DND-41 (cell line): ENCODE measurements at regions not wholly inside any gene's neighbourhood (a gene's known extent, or its start where the extent isn't known, plus 50 kb on each side); places are given as distances from the start of the nearest gene placed in this dataset.

Source experiments
- ATAC-seq: fragments of 200-7000 bp; cut with Tn5 transposase; 3 replicates; pipeline ENCODE4 v1.9.1; 2021; ENCODE audit warnings: low read depth; ENCODE audit not compliant: insufficient read depth
- DNase-seq: peaks from one replicate; pipeline ENCODE4 v3.0.0-alpha.2; 2020
- H2AFZ ChIP-seq: 2 replicates; pipeline ENCODE4 v1.6.0; 2012; ENCODE audit warnings: low read depth, low read length
- H3K27ac ChIP-seq: 2 replicates; pipeline ENCODE4 v1.5.1; 2012; ENCODE audit warnings: low read length, inconsistent platforms
- H3K27me3 ChIP-seq: fragments of 200-600 bp; sonication (generic); 2 replicates; pipeline ENCODE4 v1.6.0; 2012; ENCODE audit warnings: low read length, mild to moderate bottlenecking, inconsistent platforms; ENCODE audit not compliant: insufficient read depth, poor library complexity
- H3K36me3 ChIP-seq: 2 replicates; pipeline ENCODE4 v1.5.1; 2012; ENCODE audit warnings: low read length, inconsistent platforms; ENCODE audit not compliant: insufficient read depth
- H3K4me1 ChIP-seq: 2 replicates; pipeline ENCODE4 v1.5.1; 2012; ENCODE audit warnings: mild to moderate bottlenecking, low read length; ENCODE audit not compliant: insufficient read depth
- H3K4me2 ChIP-seq: 2 replicates; pipeline ENCODE4 v1.6.0; 2012; ENCODE audit warnings: mild to moderate bottlenecking, moderate library complexity, low read length, inconsistent platforms; ENCODE audit not compliant: insufficient read depth
- H3K4me3 ChIP-seq, 2 experiments: fragments of 200-600 bp in 1 of 2; shearing (Covaris generic) in 1 of 2; 2 replicates each; pipeline ENCODE4 v1.5.1; 2012 to 2016; ENCODE audit warnings: inconsistent platforms in 2 of 2, low read length in 2 of 2, mild to moderate bottlenecking in 2 of 2, low read depth in 1 of 2, moderate library complexity in 1 of 2
- H3K79me2 ChIP-seq: 2 replicates; pipeline ENCODE4 v1.6.0; 2012; ENCODE audit warnings: low read length, inconsistent platforms; ENCODE audit not compliant: insufficient read depth
- H3K9ac ChIP-seq: 2 replicates; pipeline ENCODE4 v1.6.0; 2012; ENCODE audit warnings: low read depth, mild to moderate bottlenecking, inconsistent platforms, low read length, moderate library complexity
- H3K9me3 ChIP-seq: 2 replicates; pipeline ENCODE4 v1.5.1; 2012; ENCODE audit warnings: low read length, moderate library complexity, mild to moderate bottlenecking, inconsistent platforms; ENCODE audit not compliant: insufficient read depth, severe bottlenecking
- H4K20me1 ChIP-seq: 2 replicates; pipeline ENCODE4 v1.6.0; 2012; ENCODE audit warnings: low read length; ENCODE audit not compliant: insufficient read depth
- EZH2 ChIP-seq: IDR thresholded peaks from 3 replicates; pipeline ENCODE4 v1.6.1; 2012; ENCODE audit warnings: borderline replicate concordance, low read depth, mild to moderate bottlenecking, moderate library complexity, low read length, inconsistent platforms; ENCODE audit not compliant: severe bottlenecking
- TF ChIP-seq, protein P1 (sequence below): IDR thresholded peaks from 2 replicates; pipeline ENCODE4 v1.5.1; 2012; ENCODE audit warnings: borderline replicate concordance, low read length, moderate library complexity, mild to moderate bottlenecking; ENCODE audit not compliant: poor library complexity, severe bottlenecking; ENCODE audit errors: extremely low read depth

DNA sequence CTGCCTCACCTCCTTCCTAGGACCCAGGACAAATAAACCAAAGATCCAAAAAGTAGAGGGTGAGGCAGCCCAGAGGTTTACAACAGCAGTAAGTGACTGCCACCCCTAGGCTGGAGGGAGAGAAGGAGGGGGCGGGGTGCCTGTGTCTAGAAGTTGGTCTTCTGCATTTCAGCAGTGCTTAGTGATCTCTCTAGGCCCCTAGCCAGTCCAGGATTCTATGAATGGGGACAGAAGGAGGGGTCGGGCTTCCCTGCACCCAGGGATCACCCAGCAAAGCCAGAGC, 62.8 kb upstream of the KDM7A start:
- H3K36me3 ChIP-seq, result no peaks in the 10 kb centered on the region
- H3K9ac ChIP-seq, result no peak overlapping the region
- ATAC-seq, result peak; percentile 53; the same call in 2 of the 3 replicates

DNA sequence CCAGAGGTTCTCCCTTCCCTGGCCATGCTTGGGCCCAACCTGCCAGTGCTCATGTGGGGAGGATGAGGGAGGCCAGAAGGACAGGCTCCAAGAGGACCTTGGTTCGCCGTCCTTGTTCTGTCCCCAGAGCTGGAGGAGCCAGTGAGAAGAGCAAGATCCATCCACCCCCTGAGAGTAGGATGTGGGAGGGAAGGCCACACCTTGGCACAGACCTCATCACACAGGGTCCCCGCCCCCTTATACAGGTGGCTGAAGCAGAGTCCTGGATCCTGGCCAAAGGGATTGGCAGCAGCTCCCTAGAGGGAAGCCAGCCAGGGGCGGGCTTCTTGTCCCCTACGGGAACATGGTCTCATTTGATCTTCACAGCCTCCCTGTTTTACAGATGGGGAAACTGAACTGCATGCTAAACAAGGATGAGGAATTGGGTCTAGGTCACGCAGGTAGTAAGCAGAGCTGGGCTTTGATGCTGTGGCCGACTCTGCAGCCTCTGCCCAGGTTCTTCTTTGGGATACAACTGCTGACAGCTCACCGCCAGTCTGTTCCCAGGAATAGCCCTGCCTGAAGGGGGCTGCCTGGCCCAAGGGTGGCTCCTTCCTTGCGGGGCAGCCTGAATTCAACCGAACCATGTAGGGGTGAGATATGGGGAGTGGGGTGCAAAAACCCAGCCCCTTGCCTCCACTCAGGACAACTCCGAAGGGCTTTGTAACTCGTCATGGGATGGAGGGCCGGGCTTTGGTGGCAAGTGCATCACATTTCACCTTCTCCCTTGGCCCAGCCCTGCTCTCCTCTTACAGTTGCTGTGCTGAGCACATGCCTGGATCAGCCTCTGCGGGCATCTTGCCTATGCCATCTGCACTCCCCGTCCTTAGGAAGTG, 62.2 kb upstream of the KDM7A start:
- H3K4me3 ChIP-seq, result no peak overlapping the region
- H3K9me3 ChIP-seq, result no peaks in the 10 kb centered on the region
- H2AFZ ChIP-seq, result no peak overlapping the region
- ATAC-seq (peak; percentile 25; the same call in 1 of the 3 replicates), DNase-seq (no peak)
- no peak overlapping the region for H3K4me2 ChIP-seq
- H3K27ac ChIP-seq, result no peak overlapping the region
- H3K27me3 ChIP-seq, result no peaks in the 10 kb centered on the region
- no peak overlapping the region for H3K9ac ChIP-seq
- peaks cover 10% of the 10 kb centered on the region; the same call in 1 of the 2 replicates for H3K4me1 ChIP-seq
- no peaks in the 10 kb centered on the region for H3K36me3 ChIP-seq
- H3K79me2 ChIP-seq, result no peaks in the 10 kb centered on the region
- H4K20me1 ChIP-seq, result no peaks in the 10 kb centered on the region
- TF ChIP-seq EZH2, result no peak
- TF ChIP-seq, protein P1, sequence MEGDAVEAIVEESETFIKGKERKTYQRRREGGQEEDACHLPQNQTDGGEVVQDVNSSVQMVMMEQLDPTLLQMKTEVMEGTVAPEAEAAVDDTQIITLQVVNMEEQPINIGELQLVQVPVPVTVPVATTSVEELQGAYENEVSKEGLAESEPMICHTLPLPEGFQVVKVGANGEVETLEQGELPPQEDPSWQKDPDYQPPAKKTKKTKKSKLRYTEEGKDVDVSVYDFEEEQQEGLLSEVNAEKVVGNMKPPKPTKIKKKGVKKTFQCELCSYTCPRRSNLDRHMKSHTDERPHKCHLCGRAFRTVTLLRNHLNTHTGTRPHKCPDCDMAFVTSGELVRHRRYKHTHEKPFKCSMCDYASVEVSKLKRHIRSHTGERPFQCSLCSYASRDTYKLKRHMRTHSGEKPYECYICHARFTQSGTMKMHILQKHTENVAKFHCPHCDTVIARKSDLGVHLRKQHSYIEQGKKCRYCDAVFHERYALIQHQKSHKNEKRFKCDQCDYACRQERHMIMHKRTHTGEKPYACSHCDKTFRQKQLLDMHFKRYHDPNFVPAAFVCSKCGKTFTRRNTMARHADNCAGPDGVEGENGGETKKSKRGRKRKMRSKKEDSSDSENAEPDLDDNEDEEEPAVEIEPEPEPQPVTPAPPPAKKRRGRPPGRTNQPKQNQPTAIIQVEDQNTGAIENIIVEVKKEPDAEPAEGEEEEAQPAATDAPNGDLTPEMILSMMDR, result no peak

More for the DNA sequence above, 62.8 kb upstream of the KDM7A start:
- no peak for TF ChIP-seq EZH2
- TF ChIP-seq, protein P1, result peak; percentile 7
- H4K20me1 ChIP-seq, result no peaks in the 10 kb centered on the region
- H3K27me3 ChIP-seq, result no peaks in the 10 kb centered on the region
- no peak overlapping the region for H2AFZ ChIP-seq
- no peak overlapping the region for H3K4me3 ChIP-seq
- no peak overlapping the region for H3K4me2 ChIP-seq
- H3K9me3 ChIP-seq, result no peaks in the 10 kb centered on the region
- no peak overlapping the region for H3K27ac ChIP-seq
- H3K4me1 ChIP-seq, result peaks cover 10% of the 10 kb centered on the region; the same call in 1 of the 2 replicates
- no peak for DNase-seq
- no peaks in the 10 kb centered on the region for H3K79me2 ChIP-seq

DNA sequence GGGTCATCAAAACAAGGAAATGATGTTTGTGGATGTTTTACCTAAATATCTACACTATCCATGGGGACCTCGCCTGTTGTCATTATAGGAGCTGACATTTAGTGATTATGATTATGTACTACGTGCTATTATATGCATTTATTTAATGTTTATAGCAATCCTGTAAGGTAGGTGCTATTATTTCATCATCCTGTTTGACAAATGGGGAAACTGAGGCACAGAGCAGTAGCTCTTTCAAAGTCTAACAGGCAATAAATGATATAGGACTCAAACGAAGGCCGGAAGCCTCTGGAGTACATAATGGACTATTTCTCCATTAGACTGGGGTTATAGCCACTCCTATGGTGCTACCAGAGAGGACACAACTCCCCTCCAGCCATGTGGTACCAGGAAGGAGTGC, 60.6 kb upstream of the KDM7A start:
- no peak overlapping the region for H3K4me3 ChIP-seq
- no peak overlapping the region for H3K4me2 ChIP-seq
- H3K4me1 ChIP-seq, result peaks cover 6% of the 10 kb centered on the region; the same call in 1 of the 2 replicates
- no peak overlapping the region for H3K27ac ChIP-seq
- H3K36me3 ChIP-seq, result no peaks in the 10 kb centered on the region
- DNase-seq (no peak), ATAC-seq (no peak)
- TF ChIP-seq, protein P1, result no peak
- TF ChIP-seq EZH2, result no peak
- no peaks in the 10 kb centered on the region for H3K27me3 ChIP-seq
- H4K20me1 ChIP-seq, result no peaks in the 10 kb centered on the region
- H3K9ac ChIP-seq, result no peak overlapping the region
- no peaks in the 10 kb centered on the region for H3K79me2 ChIP-seq
- no peak overlapping the region for H2AFZ ChIP-seq
- H3K9me3 ChIP-seq, result no peaks in the 10 kb centered on the region
